Ishikawa (cell line): ENCODE measurements at regions not wholly inside any gene's neighbourhood (a gene's known extent, or its start where the extent isn't known, plus 50 kb on each side); places are given as distances from the start of the nearest gene placed in this dataset.

ENCODE experiments used
- CEBPB ChIP-seq: IDR thresholded peaks from 2 replicates; pipeline ENCODE4 v1.6.1; 2012
- CREB1 ChIP-seq: IDR thresholded peaks from 2 replicates; pipeline ENCODE4 v1.6.1; 2012; ENCODE audit warnings: low read depth
- EGR1 ChIP-seq: IDR thresholded peaks from 2 replicates; pipeline ENCODE4 v1.6.1; 2012
- EP300 ChIP-seq: IDR thresholded peaks from 2 replicates; pipeline ENCODE4 v1.6.1; 2012; ENCODE audit warnings: borderline replicate concordance
- REST ChIP-seq: IDR thresholded peaks from 2 replicates; pipeline ENCODE4 v1.6.1; 2012; ENCODE audit warnings: low read depth, mild to moderate bottlenecking

- no peak for TF ChIP-seq EGR1
- no peak for TF ChIP-seq CREB1
- TF ChIP-seq CEBPB, result no peak
- no peak for TF ChIP-seq EP300
- no peak for TF ChIP-seq REST
Observed at GRCh38 chr2:239661334-239662312, 260.8 kb upstream of the HDAC4 start.
